Neural cell (in vitro differentiated cells): ENCODE measurements at regions not wholly inside any gene's neighbourhood (a gene's known extent, or its start where the extent isn't known, plus 50 kb on each side); places are given as distances from the start of the nearest gene placed in this dataset.

ENCODE experiments used
- H2AFZ ChIP-seq: fragments of 200-600, 300-800 bp; sonication (generic), shearing (Covaris generic); 2 replicates; pipeline ENCODE4 v1.6.0; 2014; ENCODE audit warnings: low read depth, mild to moderate bottlenecking, antibody characterized with exemption, low read length, moderate library complexity
- H3F3A ChIP-seq: fragments of 200-600 bp; shearing (Covaris generic); 2 replicates; pipeline ENCODE4 v1.6.1; 2016; ENCODE audit warnings: mild to moderate bottlenecking, moderate library complexity, mixed read lengths, antibody characterized with exemption, low read length; ENCODE audit not compliant: insufficient read depth, poor library complexity, severe bottlenecking
- H3K27ac ChIP-seq: fragments of 200-600, 300-800 bp; sonication (generic), shearing (Covaris generic); 2 replicates; pipeline ENCODE4 v1.5.1; 2014; ENCODE audit warnings: mild to moderate bottlenecking, low read length, moderate library complexity
- H3K27me3 ChIP-seq: fragments of 300-800, 200-600 bp; sonication (generic), shearing (Covaris generic); 2 replicates; pipeline ENCODE4 v1.6.0; 2014; ENCODE audit warnings: mild to moderate bottlenecking, low read depth, low read length, moderate library complexity; ENCODE audit not compliant: insufficient read depth
- H3K36me3 ChIP-seq: fragments of 300-800, 200-600 bp; sonication (generic), shearing (Covaris generic); 2 replicates; pipeline ENCODE4 v1.5.1; 2014; ENCODE audit warnings: mild to moderate bottlenecking, antibody characterized with exemption, low read length, moderate library complexity; ENCODE audit not compliant: insufficient read depth
- H3K4me2 ChIP-seq: fragments of 300-800, 200-600 bp; sonication (generic), shearing (Covaris generic); 2 replicates; pipeline ENCODE4 v1.6.0; 2014; ENCODE audit warnings: mild to moderate bottlenecking, low read length
- H3K4me3 ChIP-seq: fragments of 300-800, 200-600 bp; sonication (generic), shearing (Covaris generic); 2 replicates; pipeline ENCODE4 v1.5.1; 2014; ENCODE audit warnings: mild to moderate bottlenecking, low read length, moderate library complexity
- H3K79me2 ChIP-seq: fragments of 200-600 bp; shearing (Covaris generic); replicated peaks from 2 replicates; pipeline ENCODE4 v1.6.0; 2014; ENCODE audit warnings: mild to moderate bottlenecking, low read length, moderate library complexity; ENCODE audit not compliant: insufficient read depth
- H3K9ac ChIP-seq: fragments of 300-800, 200-600 bp; sonication (generic), shearing (Covaris generic); 2 replicates; pipeline ENCODE4 v1.6.1; 2016; ENCODE audit warnings: mild to moderate bottlenecking, low read length, mixed read lengths
- H3K9me2 ChIP-seq: fragments of 200-600 bp; shearing (Covaris generic); 2 replicates; pipeline ENCODE4 v1.6.1; 2016; ENCODE audit warnings: mild to moderate bottlenecking, low read length, mixed read lengths; ENCODE audit not compliant: insufficient read depth
- H3K9me3 ChIP-seq: fragments of 200-600, 300-800 bp; sonication (generic), shearing (Covaris generic); 2 replicates; pipeline ENCODE4 v1.6.1; 2016; ENCODE audit warnings: mild to moderate bottlenecking, mixed run types, low read length, moderate library complexity, mixed read lengths
- H4K20me1 ChIP-seq: fragments of 200-600 bp; shearing (Covaris generic); 2 replicates; pipeline ENCODE4 v1.6.1; 2016; ENCODE audit warnings: mild to moderate bottlenecking, mixed run types; ENCODE audit not compliant: insufficient read depth
- EP300 ChIP-seq: fragments of 450-650 bp; conservative IDR thresholded peaks from 2 replicates; pipeline ENCODE4 v1.6.1; 2014; ENCODE audit warnings: antibody characterized with exemption, mild to moderate bottlenecking, moderate library complexity; ENCODE audit not compliant: poor library complexity, severe bottlenecking
- EZH2 ChIP-seq: fragments of 200-600, 300-800 bp; shearing (Covaris generic), sonication (generic); IDR thresholded peaks from 2 replicates; pipeline ENCODE4 v1.6.1; 2014; ENCODE audit warnings: antibody characterized with exemption, low read length, borderline replicate concordance, mild to moderate bottlenecking; ENCODE audit not compliant: insufficient read depth, poor library complexity, severe bottlenecking
- MXI1 ChIP-seq: fragments of 450-650 bp; conservative IDR thresholded peaks from 2 replicates; pipeline ENCODE4 v1.6.1; 2014; ENCODE audit warnings: antibody characterized with exemption, mild to moderate bottlenecking; ENCODE audit not compliant: poor library complexity, severe bottlenecking
- POLR2AphosphoS5 ChIP-seq: IDR thresholded peaks from 2 replicates; pipeline ENCODE4 v1.6.1; 2012
- RAD21 ChIP-seq: fragments of 450-650 bp; conservative IDR thresholded peaks from 2 replicates; pipeline ENCODE4 v1.6.1; 2014; ENCODE audit warnings: antibody characterized with exemption, mild to moderate bottlenecking, moderate library complexity
- SMC3 ChIP-seq: fragments of 450-650 bp; conservative IDR thresholded peaks from 2 replicates; pipeline ENCODE4 v1.6.1; 2014; ENCODE audit warnings: antibody characterized with exemption, mild to moderate bottlenecking, moderate library complexity; ENCODE audit not compliant: poor library complexity
- TAF1 ChIP-seq: IDR thresholded peaks from 2 replicates; pipeline ENCODE4 v1.6.1; 2012; ENCODE audit warnings: low read depth
- TF ChIP-seq, protein P1 (sequence below): IDR thresholded peaks from 2 replicates; pipeline ENCODE4 v1.6.1; 2012; ENCODE audit warnings: borderline replicate concordance
- TF ChIP-seq, protein P2 (sequence below): fragments of 450-650 bp; IDR thresholded peaks from 2 replicates; pipeline ENCODE4 v1.5.1; 2014; ENCODE audit warnings: antibody characterized with exemption, mild to moderate bottlenecking, moderate library complexity; ENCODE audit not compliant: poor library complexity, severe bottlenecking

DNA sequence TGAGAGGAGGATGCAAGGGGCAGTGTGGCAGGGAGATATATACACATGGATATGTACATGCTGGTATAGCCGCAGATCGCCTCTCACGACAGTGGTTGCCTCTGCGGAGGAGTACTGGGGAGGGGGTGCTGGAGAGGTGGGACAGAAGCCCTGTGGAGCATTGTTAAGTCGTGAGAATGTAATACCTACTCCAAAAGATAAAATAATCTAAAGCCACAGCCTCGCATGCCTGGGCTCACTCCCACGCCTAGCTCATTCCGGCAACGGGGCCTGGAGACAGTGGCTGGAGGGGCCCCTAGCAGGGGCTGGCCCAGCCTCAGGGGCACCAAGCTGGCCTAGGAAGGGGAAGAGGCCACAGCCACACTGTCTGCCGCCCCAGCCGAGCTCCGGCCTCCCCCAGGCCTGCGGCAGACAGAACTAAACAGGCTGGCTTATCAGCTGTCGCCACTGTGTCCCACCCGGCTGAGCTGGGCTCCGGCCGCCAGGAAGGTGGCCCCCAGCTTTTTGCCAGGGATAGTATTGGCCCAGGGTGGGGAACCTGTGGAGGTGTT lies 65.1 kb upstream of the LCTL start:
- Histone ChIP-seq H3K36me3 (no peaks in the 10 kb centered on the region), H3K9me3 (no peaks in the 10 kb centered on the region), H3K4me3 (no peak overlapping the region), H3K79me2 (no peaks in the 10 kb centered on the region), H3K9me2 (no peaks in the 10 kb centered on the region), H3K27ac (no peak overlapping the region), H3K4me2 (no peak overlapping the region), H2AFZ (no peak overlapping the region), H4K20me1 (no peaks in the 10 kb centered on the region), H3F3A (no peaks in the 10 kb centered on the region), H3K9ac (no peak overlapping the region), H3K27me3 (no peaks in the 10 kb centered on the region)
- no peak for TF ChIP-seq SMC3
- no peak for TF ChIP-seq RAD21
- TF ChIP-seq TAF1 = no peak
- TF ChIP-seq POLR2AphosphoS5 = no peak
- no peak for TF ChIP-seq EP300
- TF ChIP-seq EZH2 = no peak
- no peak for TF ChIP-seq MXI1
- TF ChIP-seq, protein P1, sequence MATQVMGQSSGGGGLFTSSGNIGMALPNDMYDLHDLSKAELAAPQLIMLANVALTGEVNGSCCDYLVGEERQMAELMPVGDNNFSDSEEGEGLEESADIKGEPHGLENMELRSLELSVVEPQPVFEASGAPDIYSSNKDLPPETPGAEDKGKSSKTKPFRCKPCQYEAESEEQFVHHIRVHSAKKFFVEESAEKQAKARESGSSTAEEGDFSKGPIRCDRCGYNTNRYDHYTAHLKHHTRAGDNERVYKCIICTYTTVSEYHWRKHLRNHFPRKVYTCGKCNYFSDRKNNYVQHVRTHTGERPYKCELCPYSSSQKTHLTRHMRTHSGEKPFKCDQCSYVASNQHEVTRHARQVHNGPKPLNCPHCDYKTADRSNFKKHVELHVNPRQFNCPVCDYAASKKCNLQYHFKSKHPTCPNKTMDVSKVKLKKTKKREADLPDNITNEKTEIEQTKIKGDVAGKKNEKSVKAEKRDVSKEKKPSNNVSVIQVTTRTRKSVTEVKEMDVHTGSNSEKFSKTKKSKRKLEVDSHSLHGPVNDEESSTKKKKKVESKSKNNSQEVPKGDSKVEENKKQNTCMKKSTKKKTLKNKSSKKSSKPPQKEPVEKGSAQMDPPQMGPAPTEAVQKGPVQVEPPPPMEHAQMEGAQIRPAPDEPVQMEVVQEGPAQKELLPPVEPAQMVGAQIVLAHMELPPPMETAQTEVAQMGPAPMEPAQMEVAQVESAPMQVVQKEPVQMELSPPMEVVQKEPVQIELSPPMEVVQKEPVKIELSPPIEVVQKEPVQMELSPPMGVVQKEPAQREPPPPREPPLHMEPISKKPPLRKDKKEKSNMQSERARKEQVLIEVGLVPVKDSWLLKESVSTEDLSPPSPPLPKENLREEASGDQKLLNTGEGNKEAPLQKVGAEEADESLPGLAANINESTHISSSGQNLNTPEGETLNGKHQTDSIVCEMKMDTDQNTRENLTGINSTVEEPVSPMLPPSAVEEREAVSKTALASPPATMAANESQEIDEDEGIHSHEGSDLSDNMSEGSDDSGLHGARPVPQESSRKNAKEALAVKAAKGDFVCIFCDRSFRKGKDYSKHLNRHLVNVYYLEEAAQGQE = no peak
- TF ChIP-seq, protein P2, sequence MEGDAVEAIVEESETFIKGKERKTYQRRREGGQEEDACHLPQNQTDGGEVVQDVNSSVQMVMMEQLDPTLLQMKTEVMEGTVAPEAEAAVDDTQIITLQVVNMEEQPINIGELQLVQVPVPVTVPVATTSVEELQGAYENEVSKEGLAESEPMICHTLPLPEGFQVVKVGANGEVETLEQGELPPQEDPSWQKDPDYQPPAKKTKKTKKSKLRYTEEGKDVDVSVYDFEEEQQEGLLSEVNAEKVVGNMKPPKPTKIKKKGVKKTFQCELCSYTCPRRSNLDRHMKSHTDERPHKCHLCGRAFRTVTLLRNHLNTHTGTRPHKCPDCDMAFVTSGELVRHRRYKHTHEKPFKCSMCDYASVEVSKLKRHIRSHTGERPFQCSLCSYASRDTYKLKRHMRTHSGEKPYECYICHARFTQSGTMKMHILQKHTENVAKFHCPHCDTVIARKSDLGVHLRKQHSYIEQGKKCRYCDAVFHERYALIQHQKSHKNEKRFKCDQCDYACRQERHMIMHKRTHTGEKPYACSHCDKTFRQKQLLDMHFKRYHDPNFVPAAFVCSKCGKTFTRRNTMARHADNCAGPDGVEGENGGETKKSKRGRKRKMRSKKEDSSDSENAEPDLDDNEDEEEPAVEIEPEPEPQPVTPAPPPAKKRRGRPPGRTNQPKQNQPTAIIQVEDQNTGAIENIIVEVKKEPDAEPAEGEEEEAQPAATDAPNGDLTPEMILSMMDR = no peak

DNA sequence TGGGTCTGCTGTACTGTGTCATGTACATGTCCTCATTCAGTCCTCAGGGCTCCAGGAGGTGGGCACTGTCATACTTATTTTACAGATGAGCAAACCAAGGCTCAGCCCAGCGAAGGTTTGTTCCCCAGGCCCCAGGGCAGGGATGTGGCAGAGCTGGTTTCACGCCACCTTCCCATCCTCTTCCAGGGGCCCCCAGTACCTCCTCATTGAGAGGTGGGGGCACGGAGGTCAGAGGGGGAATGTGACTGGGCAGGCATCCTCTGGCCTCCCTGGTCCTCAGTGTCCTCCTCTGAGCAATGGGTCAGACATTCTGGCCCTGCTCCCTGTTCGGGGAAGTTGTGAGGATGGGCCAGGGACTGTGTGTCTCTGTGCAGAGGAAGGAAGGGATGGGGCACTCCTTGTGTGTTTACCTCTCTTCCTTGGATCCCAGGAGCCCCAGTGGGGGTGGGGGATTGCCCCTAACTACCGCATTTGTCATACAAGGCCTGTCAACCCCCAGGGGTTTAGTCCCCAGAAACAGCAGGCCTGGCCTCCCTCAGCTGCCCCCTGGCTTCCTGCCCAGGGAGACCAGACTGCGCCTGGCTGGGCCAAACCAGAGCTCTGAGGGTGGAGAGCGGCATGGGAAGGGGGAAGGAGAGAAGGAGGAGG lies 65.9 kb upstream of the LCTL start:
- H3K9me2 ChIP-seq = no peaks in the 10 kb centered on the region
- H3K36me3 ChIP-seq = no peaks in the 10 kb centered on the region
- TF ChIP-seq, protein P1 = no peak
- TF ChIP-seq TAF1 (no peak), SMC3 (no peak), EP300 (no peak), RAD21 (no peak), POLR2AphosphoS5 (no peak), MXI1 (no peak), EZH2 (no peak)
- TF ChIP-seq, protein P2 = no peak
- H3K4me2 ChIP-seq = no peak overlapping the region
- H4K20me1 ChIP-seq = no peaks in the 10 kb centered on the region
- H3K9me3 ChIP-seq = no peaks in the 10 kb centered on the region
- H3K4me3 ChIP-seq = no peak overlapping the region
- no peak overlapping the region for H2AFZ ChIP-seq
- no peak overlapping the region for H3K27ac ChIP-seq
- H3K27me3 ChIP-seq = no peaks in the 10 kb centered on the region
- H3K9ac ChIP-seq = no peak overlapping the region
- no peaks in the 10 kb centered on the region for H3F3A ChIP-seq
- H3K79me2 ChIP-seq = no peaks in the 10 kb centered on the region
